Type B pancreatic cell (in vitro differentiated cells): ENCODE measurements at regions not wholly inside any gene's neighbourhood (a gene's known extent, or its start where the extent isn't known, plus 50 kb on each side); places are given as distances from the start of the nearest gene placed in this dataset.

Experiments used
- DNase-seq: peaks from one replicate; pipeline ENCODE4 v3.0.0; 2021; ENCODE audit warnings: mixed read lengths; ENCODE audit not compliant: unreplicated experiment; ENCODE audit errors: extremely low spot score
- H3K27ac Mint-ChIP-seq: 2 replicates; pipeline ENCODE4 v1.8.0; 2021; ENCODE audit warnings: mild to moderate bottlenecking, mixed read lengths
- H3K27me3 Mint-ChIP-seq: 2 replicates; pipeline ENCODE4 v1.8.0; 2021; ENCODE audit warnings: mixed read lengths
- H3K36me3 Mint-ChIP-seq: 2 replicates; pipeline ENCODE4 v1.8.0; 2021; ENCODE audit warnings: mixed read lengths
- H3K4me1 Mint-ChIP-seq: one replicate; pipeline ENCODE4 v1.8.0; 2021; ENCODE audit warnings: mixed read lengths; ENCODE audit not compliant: unreplicated experiment
- H3K4me3 Mint-ChIP-seq: 2 replicates; pipeline ENCODE4 v1.8.0; 2021; ENCODE audit warnings: mild to moderate bottlenecking, mixed read lengths
- H3K9me3 Mint-ChIP-seq: 2 replicates; pipeline ENCODE4 v1.8.0; 2021; ENCODE audit warnings: mixed read lengths
- CTCF ChIP-seq: fragments of 200-600 bp; sonication (generic); conservative IDR thresholded peaks from 2 replicates; pipeline ENCODE4 v1.5.0; 2021; ENCODE audit warnings: antibody characterized with exemption, mild to moderate bottlenecking

DNA sequence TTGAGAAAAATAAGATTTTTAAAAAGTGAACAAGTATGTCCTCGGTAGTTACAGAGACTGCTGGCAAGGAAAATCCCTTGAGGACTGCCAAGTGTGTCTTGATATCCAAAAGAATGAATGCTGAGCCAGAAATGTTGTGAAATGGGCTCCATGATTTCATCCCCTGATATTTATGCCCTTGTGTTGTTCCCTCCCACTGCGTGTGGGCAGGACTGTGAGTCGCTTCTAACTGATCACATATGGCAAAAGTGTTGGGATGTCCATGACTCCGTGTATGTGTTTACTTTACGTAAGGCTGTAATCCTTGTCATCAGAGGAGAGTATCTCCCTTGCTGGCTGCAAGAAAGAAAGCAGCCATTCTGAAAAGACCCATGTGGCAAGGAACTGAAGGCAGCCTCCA, 285.1 kb downstream of the SS18 start:
- no peak for TF ChIP-seq CTCF
- no peaks in the 10 kb centered on the region for H3K27me3 Mint-ChIP-seq
- no peaks in the 10 kb centered on the region for H3K4me1 Mint-ChIP-seq
- H3K4me3 Mint-ChIP-seq, result no peak overlapping the region
- H3K27ac Mint-ChIP-seq, result no peak overlapping the region
- H3K36me3 Mint-ChIP-seq, result no peaks in the 10 kb centered on the region
- DNase-seq, result no peak
- H3K9me3 Mint-ChIP-seq, result peaks cover 8% of the 10 kb centered on the region

DNA sequence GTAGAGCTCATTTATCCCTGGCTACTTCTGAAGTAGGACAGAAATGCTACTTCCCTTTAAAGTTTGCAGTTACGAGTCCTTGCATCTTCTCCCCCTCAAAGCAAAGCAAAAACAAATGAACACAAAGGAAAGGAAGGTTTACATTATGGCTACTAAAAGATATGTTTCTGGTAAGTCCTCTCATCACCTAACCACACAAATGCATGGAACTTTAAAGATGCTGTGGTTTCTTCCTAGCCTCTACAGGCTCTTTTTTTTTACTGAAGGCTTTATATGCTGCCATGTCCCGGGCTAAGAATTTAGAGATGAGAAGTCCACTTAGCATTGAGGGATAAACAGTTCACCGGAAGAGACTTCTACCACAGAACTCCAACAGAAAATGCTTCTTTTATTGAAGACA, 291.2 kb downstream of the SS18 start:
- no peak overlapping the region for H3K27ac Mint-ChIP-seq

GRCh38 chr18:25798046-25798445, 292.4 kb downstream of the SS18 start:
- H3K4me3 Mint-ChIP-seq, result no peak overlapping the region
- peaks cover 8% of the 10 kb centered on the region for H3K9me3 Mint-ChIP-seq
- H3K4me1 Mint-ChIP-seq, result no peaks in the 10 kb centered on the region
- no peaks in the 10 kb centered on the region for H3K36me3 Mint-ChIP-seq
- no peak for TF ChIP-seq CTCF
- DNase-seq, result no peak
- no peaks in the 10 kb centered on the region for H3K27me3 Mint-ChIP-seq
- H3K27ac Mint-ChIP-seq, result no peak overlapping the region

More for the DNA sequence above, 291.2 kb downstream of the SS18 start:
- DNase-seq, result no peak
- Mint-ChIP-seq H3K27me3 (no peaks in the 10 kb centered on the region), H3K4me1 (no peaks in the 10 kb centered on the region), H3K36me3 (no peaks in the 10 kb centered on the region), H3K9me3 (peaks cover 8% of the 10 kb centered on the region), H3K4me3 (no peak overlapping the region)
- no peak for TF ChIP-seq CTCF

- no peaks in the 10 kb centered on the region for H3K27me3 Mint-ChIP-seq
- peaks cover 4% of the 10 kb centered on the region for H3K9me3 Mint-ChIP-seq
- H3K36me3 Mint-ChIP-seq, result no peaks in the 10 kb centered on the region
- no peaks in the 10 kb centered on the region for H3K4me1 Mint-ChIP-seq
- H3K4me3 Mint-ChIP-seq, result no peak overlapping the region
- no peak for DNase-seq
- no peak overlapping the region for H3K27ac Mint-ChIP-seq
- TF ChIP-seq CTCF, result no peak
These were observed 295.2 kb downstream of the SS18 start for GRCh38 chr18:25795213-25795612.

DNA sequence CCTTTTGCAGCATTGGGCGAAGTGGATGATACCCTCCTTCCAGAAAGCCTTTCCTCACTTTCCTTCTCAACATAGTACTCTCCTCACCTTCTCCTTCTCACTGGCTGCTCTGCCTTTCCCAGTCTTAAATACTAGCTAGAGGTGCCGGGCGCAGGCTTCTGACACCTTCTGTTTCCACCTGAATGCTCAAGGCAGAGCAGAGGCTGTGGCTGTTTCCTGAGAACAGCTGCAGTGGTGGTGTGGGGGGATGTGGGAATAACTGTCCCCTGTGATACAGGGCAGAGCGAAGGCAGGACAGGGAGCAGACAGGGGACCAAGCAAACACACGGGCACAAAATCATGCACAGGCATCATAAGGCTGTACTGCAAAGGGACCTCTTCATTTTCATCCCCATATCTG, 303.1 kb downstream of the SS18 start:
- peaks cover 5% of the 10 kb centered on the region for H3K9me3 Mint-ChIP-seq
- no peaks in the 10 kb centered on the region for H3K27me3 Mint-ChIP-seq
- DNase-seq, result no peak
- no peak for TF ChIP-seq CTCF
- no peak overlapping the region for H3K4me3 Mint-ChIP-seq
- H3K27ac Mint-ChIP-seq, result no peak overlapping the region
- H3K4me1 Mint-ChIP-seq, result no peaks in the 10 kb centered on the region
- H3K36me3 Mint-ChIP-seq, result no peaks in the 10 kb centered on the region

DNA sequence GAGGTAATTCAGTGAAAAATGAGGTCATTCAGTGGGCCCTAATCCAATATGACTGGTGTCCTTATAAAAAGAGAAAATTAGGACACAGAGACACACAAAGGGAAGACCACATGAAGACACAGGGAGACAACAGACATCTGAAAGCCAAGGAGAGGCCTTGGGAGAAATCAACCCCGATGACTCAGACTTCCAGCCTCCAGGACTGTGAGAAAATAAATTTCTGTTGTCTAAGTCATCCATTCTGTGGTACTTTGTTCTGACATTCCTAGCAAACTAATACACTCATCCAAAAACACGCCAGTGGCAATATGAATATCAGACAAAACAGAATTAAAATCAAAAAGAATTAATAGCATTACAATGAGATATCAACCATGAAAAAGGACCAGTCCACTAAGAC, 303.7 kb downstream of the SS18 start:
- peaks cover 5% of the 10 kb centered on the region for H3K9me3 Mint-ChIP-seq
- H3K4me3 Mint-ChIP-seq, result no peak overlapping the region
- H3K27me3 Mint-ChIP-seq, result no peaks in the 10 kb centered on the region
- no peak for TF ChIP-seq CTCF
- DNase-seq, result no peak
- H3K36me3 Mint-ChIP-seq, result no peaks in the 10 kb centered on the region
- no peak overlapping the region for H3K27ac Mint-ChIP-seq
- H3K4me1 Mint-ChIP-seq, result no peaks in the 10 kb centered on the region
